Ishikawa (cell line): ENCODE measurements at regions not wholly inside any gene's neighbourhood (a gene's known extent, or its start where the extent isn't known, plus 50 kb on each side); places are given as distances from the start of the nearest gene placed in this dataset.

ENCODE experiments used
- CEBPB ChIP-seq: IDR thresholded peaks from 2 replicates; pipeline ENCODE4 v1.6.1; 2012
- CREB1 ChIP-seq: IDR thresholded peaks from 2 replicates; pipeline ENCODE4 v1.6.1; 2012; ENCODE audit warnings: low read depth
- EGR1 ChIP-seq: IDR thresholded peaks from 2 replicates; pipeline ENCODE4 v1.6.1; 2012
- MAX ChIP-seq: IDR thresholded peaks from 2 replicates; pipeline ENCODE4 v1.6.1; 2012
- RAD21 ChIP-seq: IDR thresholded peaks from 2 replicates; pipeline ENCODE4 v1.6.1; 2012; ENCODE audit warnings: low read depth
- REST ChIP-seq: IDR thresholded peaks from 2 replicates; pipeline ENCODE4 v1.6.1; 2012; ENCODE audit warnings: low read depth, mild to moderate bottlenecking
- TAF1 ChIP-seq: IDR thresholded peaks from 2 replicates; pipeline ENCODE4 v1.6.1; 2012; ENCODE audit warnings: low read depth, mild to moderate bottlenecking
- TEAD4 ChIP-seq: IDR thresholded peaks from 2 replicates; pipeline ENCODE4 v1.6.1; 2012
- ZBTB7A ChIP-seq: IDR thresholded peaks from 2 replicates; pipeline ENCODE4 v1.6.1; 2012; ENCODE audit warnings: low read depth

DNA sequence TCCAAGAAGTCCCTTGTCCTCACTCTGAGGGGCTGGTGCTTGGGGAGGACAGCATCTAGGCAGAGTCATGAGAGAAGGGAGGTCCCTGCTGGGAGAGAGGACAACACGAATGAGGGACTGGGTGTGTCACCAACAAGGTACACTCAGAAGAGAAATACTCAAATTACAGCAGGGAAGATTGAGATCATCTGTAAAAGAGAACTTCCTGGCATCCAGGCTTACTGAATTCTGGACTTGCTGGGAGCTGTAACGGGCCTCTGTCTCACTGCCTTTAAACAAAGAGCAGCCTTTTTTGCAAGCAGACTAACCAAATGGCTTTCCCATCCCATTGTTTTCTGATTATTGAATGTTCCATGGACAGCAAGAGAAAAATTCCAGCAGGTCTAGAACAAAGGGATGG is 195.7 kb upstream of the RAB4A start:
- no peak for TF ChIP-seq REST
- TF ChIP-seq CREB1 = no peak
- no peak for TF ChIP-seq TAF1
- TF ChIP-seq EGR1 = no peak
- TF ChIP-seq ZBTB7A = no peak
- TF ChIP-seq MAX = no peak
- TF ChIP-seq CEBPB = no peak
- no peak for TF ChIP-seq RAD21
- no peak for TF ChIP-seq TEAD4
